ENCODE measurements at regions not wholly inside any gene's neighbourhood (a gene's known extent, or its start where the extent isn't known, plus 50 kb on each side); places are given as distances from the start of the nearest gene placed in this dataset.

DNA sequence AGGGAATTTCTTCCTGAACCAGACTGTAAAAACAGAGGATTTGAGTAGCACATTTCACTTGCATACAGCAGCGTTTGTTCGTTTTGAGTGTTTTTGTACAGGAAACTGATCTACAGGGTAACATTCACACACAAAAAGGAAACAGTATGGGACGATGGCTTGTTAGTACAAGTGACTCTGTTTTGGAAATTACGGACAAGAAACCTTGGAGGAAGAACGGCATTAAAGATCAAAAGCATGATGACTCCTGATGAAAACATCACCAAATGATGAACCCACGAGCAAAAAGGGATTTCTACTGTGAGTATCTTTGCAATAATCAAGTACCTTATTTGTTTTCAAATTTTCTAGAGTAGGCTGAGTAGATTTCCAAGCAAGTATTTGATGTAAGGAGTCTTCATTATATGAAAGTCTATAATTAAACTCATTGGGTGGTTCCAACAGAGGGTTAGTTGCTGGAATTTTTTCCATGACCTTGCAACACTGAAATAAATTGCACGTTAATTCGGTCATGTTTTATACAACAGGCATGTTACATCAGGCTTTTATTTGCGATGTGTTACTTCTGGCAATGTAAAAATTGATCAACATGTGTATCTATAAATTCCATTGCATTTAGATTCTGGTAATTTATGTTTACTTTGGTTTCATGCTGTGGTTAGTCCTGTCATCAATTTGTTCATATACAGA lies 76.7 kb upstream of the KCNK2 start:
- no peak overlapping the region for H3K27ac ChIP-seq
- H3K4me2 ChIP-seq: no peak overlapping the region
- no peaks in the 10 kb centered on the region for H4K20me1 ChIP-seq (ENCODE audit: insufficient read depth)
- no peaks in the 10 kb centered on the region for H3K4me1 ChIP-seq (ENCODE audit: low read depth, poor library complexity, severe bottlenecking)
- H3K36me3 ChIP-seq (ENCODE audit: insufficient read depth): no peaks in the 10 kb centered on the region
- no peak overlapping the region for H3K4me3 ChIP-seq (IDR thresholded peaks at IDR 0.05; ENCODE audit: insufficient read depth, low read depth, low read length)
- H3K9ac ChIP-seq: no peak overlapping the region
- TF ChIP-seq, protein P1, sequence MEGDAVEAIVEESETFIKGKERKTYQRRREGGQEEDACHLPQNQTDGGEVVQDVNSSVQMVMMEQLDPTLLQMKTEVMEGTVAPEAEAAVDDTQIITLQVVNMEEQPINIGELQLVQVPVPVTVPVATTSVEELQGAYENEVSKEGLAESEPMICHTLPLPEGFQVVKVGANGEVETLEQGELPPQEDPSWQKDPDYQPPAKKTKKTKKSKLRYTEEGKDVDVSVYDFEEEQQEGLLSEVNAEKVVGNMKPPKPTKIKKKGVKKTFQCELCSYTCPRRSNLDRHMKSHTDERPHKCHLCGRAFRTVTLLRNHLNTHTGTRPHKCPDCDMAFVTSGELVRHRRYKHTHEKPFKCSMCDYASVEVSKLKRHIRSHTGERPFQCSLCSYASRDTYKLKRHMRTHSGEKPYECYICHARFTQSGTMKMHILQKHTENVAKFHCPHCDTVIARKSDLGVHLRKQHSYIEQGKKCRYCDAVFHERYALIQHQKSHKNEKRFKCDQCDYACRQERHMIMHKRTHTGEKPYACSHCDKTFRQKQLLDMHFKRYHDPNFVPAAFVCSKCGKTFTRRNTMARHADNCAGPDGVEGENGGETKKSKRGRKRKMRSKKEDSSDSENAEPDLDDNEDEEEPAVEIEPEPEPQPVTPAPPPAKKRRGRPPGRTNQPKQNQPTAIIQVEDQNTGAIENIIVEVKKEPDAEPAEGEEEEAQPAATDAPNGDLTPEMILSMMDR (conservative IDR thresholded peaks at IDR 0.05; ENCODE audit: low read depth, low read length): no peak
- H3K79me2 ChIP-seq (ENCODE audit: insufficient read depth, low read depth): no peaks in the 10 kb centered on the region
- no peaks in the 10 kb centered on the region for H3K27me3 ChIP-seq (ENCODE audit: insufficient read depth, low read depth)
- H2AFZ ChIP-seq (ENCODE audit: low read depth): no peak overlapping the region

DNA sequence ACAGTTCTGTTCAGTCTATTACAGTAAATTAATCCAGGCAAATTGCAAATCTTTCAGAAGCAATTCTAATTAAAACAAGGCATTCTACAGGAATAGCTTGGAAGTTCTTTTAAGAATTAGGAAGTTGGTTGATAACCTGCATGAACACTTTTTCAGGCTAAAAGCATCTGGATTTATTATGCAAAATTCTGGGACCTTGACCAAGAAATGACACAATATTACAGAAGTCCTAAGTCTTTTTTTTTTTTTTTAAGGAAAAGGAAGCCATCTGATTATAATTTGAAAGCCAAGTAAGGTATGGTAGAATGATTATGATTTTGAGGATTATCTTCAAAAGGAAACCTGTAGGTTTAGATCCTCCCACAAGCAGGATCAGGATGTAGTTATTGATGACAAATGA lies 74.7 kb upstream of the KCNK2 start:
- no peaks in the 10 kb centered on the region for H3K36me3 ChIP-seq (ENCODE audit: insufficient read depth)

GRCh38 chr1:215018555-215018954 lies 64.0 kb upstream of the KCNK2 start:
- Histone ChIP-seq H3K9ac (no peak overlapping the region), H3K27ac (no peak overlapping the region), H3K4me3 (IDR thresholded peaks at IDR 0.05; ENCODE audit: insufficient read depth, low read depth, low read length) (no peak overlapping the region), H2AFZ (ENCODE audit: low read depth) (no peak overlapping the region), H3K79me2 (ENCODE audit: insufficient read depth, low read depth) (no peaks in the 10 kb centered on the region), H4K20me1 (ENCODE audit: insufficient read depth) (no peaks in the 10 kb centered on the region), H3K36me3 (ENCODE audit: insufficient read depth) (no peaks in the 10 kb centered on the region), H3K4me1 (ENCODE audit: low read depth, poor library complexity, severe bottlenecking) (no peaks in the 10 kb centered on the region), H3K4me2 (no peak overlapping the region), H3K27me3 (ENCODE audit: insufficient read depth, low read depth) (no peaks in the 10 kb centered on the region)
- TF ChIP-seq, protein P1 (conservative IDR thresholded peaks at IDR 0.05; ENCODE audit: low read depth, low read length): no peak

More for the DNA sequence above, 74.7 kb upstream of the KCNK2 start:
- Histone ChIP-seq H3K4me1 (ENCODE audit: low read depth, poor library complexity, severe bottlenecking) (no peaks in the 10 kb centered on the region), H3K27ac (no peak overlapping the region), H3K4me3 (IDR thresholded peaks at IDR 0.05; ENCODE audit: insufficient read depth, low read depth, low read length) (no peak overlapping the region), H2AFZ (ENCODE audit: low read depth) (no peak overlapping the region), H3K4me2 (no peak overlapping the region), H3K9ac (no peak overlapping the region), H3K79me2 (ENCODE audit: insufficient read depth, low read depth) (no peaks in the 10 kb centered on the region), H4K20me1 (ENCODE audit: insufficient read depth) (no peaks in the 10 kb centered on the region), H3K27me3 (ENCODE audit: insufficient read depth, low read depth) (no peaks in the 10 kb centered on the region)
- TF ChIP-seq, protein P1 (conservative IDR thresholded peaks at IDR 0.05; ENCODE audit: low read depth, low read length): no peak

DNA sequence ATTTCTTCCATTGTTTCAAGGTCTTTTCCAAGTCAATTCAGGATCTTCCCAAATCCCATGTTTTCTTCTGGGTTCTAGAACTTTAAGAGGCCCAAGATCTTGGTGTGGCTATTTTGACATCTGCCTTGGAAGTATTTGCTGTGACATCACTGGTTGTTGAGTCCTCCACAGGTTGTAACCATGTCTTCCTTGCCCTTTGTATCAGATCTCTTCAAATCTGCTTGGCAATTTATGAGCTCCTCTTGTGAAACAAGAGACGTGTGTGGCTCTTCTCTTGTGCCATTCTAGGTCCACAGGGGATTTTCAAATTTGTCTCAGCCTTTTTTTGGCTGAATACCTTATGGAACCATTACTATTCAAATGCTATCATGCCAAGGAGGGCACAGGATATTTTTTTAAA lies 60.3 kb upstream of the KCNK2 start:
- Histone ChIP-seq H3K79me2 (ENCODE audit: insufficient read depth, low read depth) (no peaks in the 10 kb centered on the region), H3K4me1 (ENCODE audit: low read depth, poor library complexity, severe bottlenecking) (no peaks in the 10 kb centered on the region), H2AFZ (ENCODE audit: low read depth) (no peak overlapping the region), H3K27me3 (ENCODE audit: insufficient read depth, low read depth) (no peaks in the 10 kb centered on the region), H4K20me1 (ENCODE audit: insufficient read depth) (no peaks in the 10 kb centered on the region), H3K4me2 (no peak overlapping the region), H3K9ac (no peak overlapping the region), H3K4me3 (IDR thresholded peaks at IDR 0.05; ENCODE audit: insufficient read depth, low read depth, low read length) (no peak overlapping the region), H3K36me3 (ENCODE audit: insufficient read depth) (no peaks in the 10 kb centered on the region), H3K27ac (no peak overlapping the region)
- TF ChIP-seq, protein P1 (conservative IDR thresholded peaks at IDR 0.05; ENCODE audit: low read depth, low read length): no peak
